ENCODE measurements at regions not wholly inside any gene's neighbourhood (a gene's known extent, or its start where the extent isn't known, plus 50 kb on each side); places are given as distances from the start of the nearest gene placed in this dataset.

- ChIA-PET CTCF (no interaction called here), POLR2A (no interaction called here)
- no peak for ATAC-seq (ENCODE audit: low read depth)
- H3K36me3 Mint-ChIP-seq (ENCODE audit: low read depth), result no peaks in the 10 kb centered on the region
- no peaks in the 10 kb centered on the region for H3K4me1 Mint-ChIP-seq
- TF ChIP-seq, protein P1, sequence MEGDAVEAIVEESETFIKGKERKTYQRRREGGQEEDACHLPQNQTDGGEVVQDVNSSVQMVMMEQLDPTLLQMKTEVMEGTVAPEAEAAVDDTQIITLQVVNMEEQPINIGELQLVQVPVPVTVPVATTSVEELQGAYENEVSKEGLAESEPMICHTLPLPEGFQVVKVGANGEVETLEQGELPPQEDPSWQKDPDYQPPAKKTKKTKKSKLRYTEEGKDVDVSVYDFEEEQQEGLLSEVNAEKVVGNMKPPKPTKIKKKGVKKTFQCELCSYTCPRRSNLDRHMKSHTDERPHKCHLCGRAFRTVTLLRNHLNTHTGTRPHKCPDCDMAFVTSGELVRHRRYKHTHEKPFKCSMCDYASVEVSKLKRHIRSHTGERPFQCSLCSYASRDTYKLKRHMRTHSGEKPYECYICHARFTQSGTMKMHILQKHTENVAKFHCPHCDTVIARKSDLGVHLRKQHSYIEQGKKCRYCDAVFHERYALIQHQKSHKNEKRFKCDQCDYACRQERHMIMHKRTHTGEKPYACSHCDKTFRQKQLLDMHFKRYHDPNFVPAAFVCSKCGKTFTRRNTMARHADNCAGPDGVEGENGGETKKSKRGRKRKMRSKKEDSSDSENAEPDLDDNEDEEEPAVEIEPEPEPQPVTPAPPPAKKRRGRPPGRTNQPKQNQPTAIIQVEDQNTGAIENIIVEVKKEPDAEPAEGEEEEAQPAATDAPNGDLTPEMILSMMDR (IDR thresholded peaks at IDR 0.05), result no peak
- DNase-seq, result no peak
- H3K9me3 Mint-ChIP-seq, result no peaks in the 10 kb centered on the region
- intact Hi-C loops (cut with micrococcal nuclease), result no loop called here
- H3K27ac Mint-ChIP-seq, result no peak overlapping the region
- peaks cover 7% of the 10 kb centered on the region for H3K27me3 Mint-ChIP-seq
- no peak overlapping the region for H3K4me3 Mint-ChIP-seq
Measured at GRCh38 chr16:77590707-77591106, 131.6 kb upstream of the NUDT7 start.

DNA sequence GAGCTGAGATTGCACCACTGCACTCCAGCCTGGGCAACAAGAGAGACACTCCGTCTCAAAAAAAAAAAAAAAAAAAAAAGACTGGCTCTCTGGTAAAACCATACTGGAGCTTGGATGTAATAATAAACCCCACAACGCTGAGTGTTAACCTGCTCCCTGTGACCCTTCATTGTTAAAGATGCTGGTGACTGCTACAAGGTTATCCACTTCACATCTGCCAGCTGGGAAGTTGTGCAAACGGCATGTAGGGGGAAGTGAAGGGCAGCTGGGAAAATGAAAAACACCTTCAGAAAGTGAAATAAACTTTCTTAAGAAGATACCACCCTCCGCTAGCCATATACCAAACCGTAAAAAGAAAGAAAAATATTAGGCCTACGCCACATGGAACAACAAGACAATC is 131.0 kb upstream of the NUDT7 start:
- no peak overlapping the region for H3K4me3 Mint-ChIP-seq
- POLR2A ChIA-PET, result no interaction called here
- no peaks in the 10 kb centered on the region for H3K36me3 Mint-ChIP-seq (ENCODE audit: low read depth)
- ATAC-seq (ENCODE audit: low read depth), result no peak
- CTCF ChIA-PET, result no interaction called here
- TF ChIP-seq, protein P1 (IDR thresholded peaks at IDR 0.05), result no peak
- H3K27me3 Mint-ChIP-seq, result peaks cover 3% of the 10 kb centered on the region
- H3K27ac Mint-ChIP-seq, result no peak overlapping the region
- DNase-seq, result no peak
- no peaks in the 10 kb centered on the region for H3K9me3 Mint-ChIP-seq
- intact Hi-C loops (cut with micrococcal nuclease), result no loop called here
- H3K4me1 Mint-ChIP-seq, result no peaks in the 10 kb centered on the region

GRCh38 chr16:77592021-77592420 is 130.3 kb upstream of the NUDT7 start:
- Mint-ChIP-seq H3K36me3 (ENCODE audit: low read depth) (no peaks in the 10 kb centered on the region), H3K4me3 (no peak overlapping the region), H3K27ac (no peak overlapping the region), H3K27me3 (peaks cover 2% of the 10 kb centered on the region), H3K9me3 (no peaks in the 10 kb centered on the region), H3K4me1 (no peaks in the 10 kb centered on the region)
- ChIA-PET POLR2A (no interaction called here), CTCF (interaction anchor here (1.4 kb wide), 1 partner anchor 355 kb away, joined by 3 read pairs; no protein-coding TSS in a partner anchor)
- TF ChIP-seq, protein P1 (IDR thresholded peaks at IDR 0.05), result no peak
- intact Hi-C loops (cut with micrococcal nuclease), result no loop called here
- ATAC-seq (ENCODE audit: low read depth) (no peak), DNase-seq (no peak)

GRCh38 chr16:77594057-77594456 is 128.3 kb upstream of the NUDT7 start:
- Mint-ChIP-seq H3K36me3 (ENCODE audit: low read depth) (no peaks in the 10 kb centered on the region), H3K4me3 (no peak overlapping the region), H3K9me3 (no peaks in the 10 kb centered on the region), H3K27me3 (no peaks in the 10 kb centered on the region), H3K27ac (no peak overlapping the region), H3K4me1 (no peaks in the 10 kb centered on the region)
- DNase-seq (no peak), ATAC-seq (ENCODE audit: low read depth) (no peak)
- TF ChIP-seq, protein P1 (IDR thresholded peaks at IDR 0.05), result no peak
- intact Hi-C loops (cut with micrococcal nuclease), result no loop called here
- CTCF ChIA-PET, result interaction anchor here (0.8 to 1.2 kb wide), 3 partner anchors 10 to 358 kb away, joined by 3 to 4 read pairs (median 3); no protein-coding TSS in a partner anchor
- POLR2A ChIA-PET, result no interaction called here

- POLR2A ChIA-PET, result no interaction called here
- DNase-seq (no peak), ATAC-seq (ENCODE audit: low read depth) (no peak)
- no peak overlapping the region for H3K4me3 Mint-ChIP-seq
- no peaks in the 10 kb centered on the region for H3K36me3 Mint-ChIP-seq (ENCODE audit: low read depth)
- TF ChIP-seq, protein P1 (IDR thresholded peaks at IDR 0.05), result no peak
- no peaks in the 10 kb centered on the region for H3K4me1 Mint-ChIP-seq
- CTCF ChIA-PET, result interaction anchor here (0.8 to 1.1 kb wide), 3 partner anchors 11 to 359 kb away, joined by 3 to 5 read pairs (median 4); no protein-coding TSS in a partner anchor
- intact Hi-C loops (cut with micrococcal nuclease), result no loop called here
- no peaks in the 10 kb centered on the region for H3K9me3 Mint-ChIP-seq
- no peaks in the 10 kb centered on the region for H3K27me3 Mint-ChIP-seq
- no peak overlapping the region for H3K27ac Mint-ChIP-seq
Measured at GRCh38 chr16:77594799-77595596, 127.3 kb upstream of the NUDT7 start.
